Suprapubic skin (tissue), 3 donors: ENCODE measurements at regions not wholly inside any gene's neighbourhood (a gene's known extent, or its start where the extent isn't known, plus 50 kb on each side); places are given as distances from the start of the nearest gene placed in this dataset.

Source experiments
- EP300 ChIP-seq: sonication (generic); formaldehyde crosslinking; IDR thresholded peaks from one replicate; pipeline ENCODE4 v1.6.1; 2017; ENCODE audit warnings: antibody characterized with exemption
- POLR2A ChIP-seq, 2 donors: fragments of 450-650 bp; IDR thresholded peaks; one replicate each; pipeline ENCODE4 v1.6.1; 2017; ENCODE audit warnings: antibody characterized with exemption in 2 of 2, mild to moderate bottlenecking in 2 of 2, moderate library complexity in 2 of 2
- TF ChIP-seq, protein P1 (sequence below), 2 donors: fragments of 200-600 bp in 1 of 2; fragments of 450-650 bp in 1 of 2; sonication (generic) in 1 of 2; IDR thresholded peaks; one replicate each; pipeline ENCODE4 v1.5.1; 2016 to 2019; ENCODE audit warnings: antibody characterized with exemption in 2 of 2, mild to moderate bottlenecking in 1 of 2, moderate library complexity in 1 of 2

GRCh38 chr16:87222335-87222734, 94.9 kb downstream of the C16orf95 start:
- TF ChIP-seq POLR2A (IDR thresholded peaks at IDR 0.05): no peak
- no peak for TF ChIP-seq EP300
- TF ChIP-seq, protein P1, sequence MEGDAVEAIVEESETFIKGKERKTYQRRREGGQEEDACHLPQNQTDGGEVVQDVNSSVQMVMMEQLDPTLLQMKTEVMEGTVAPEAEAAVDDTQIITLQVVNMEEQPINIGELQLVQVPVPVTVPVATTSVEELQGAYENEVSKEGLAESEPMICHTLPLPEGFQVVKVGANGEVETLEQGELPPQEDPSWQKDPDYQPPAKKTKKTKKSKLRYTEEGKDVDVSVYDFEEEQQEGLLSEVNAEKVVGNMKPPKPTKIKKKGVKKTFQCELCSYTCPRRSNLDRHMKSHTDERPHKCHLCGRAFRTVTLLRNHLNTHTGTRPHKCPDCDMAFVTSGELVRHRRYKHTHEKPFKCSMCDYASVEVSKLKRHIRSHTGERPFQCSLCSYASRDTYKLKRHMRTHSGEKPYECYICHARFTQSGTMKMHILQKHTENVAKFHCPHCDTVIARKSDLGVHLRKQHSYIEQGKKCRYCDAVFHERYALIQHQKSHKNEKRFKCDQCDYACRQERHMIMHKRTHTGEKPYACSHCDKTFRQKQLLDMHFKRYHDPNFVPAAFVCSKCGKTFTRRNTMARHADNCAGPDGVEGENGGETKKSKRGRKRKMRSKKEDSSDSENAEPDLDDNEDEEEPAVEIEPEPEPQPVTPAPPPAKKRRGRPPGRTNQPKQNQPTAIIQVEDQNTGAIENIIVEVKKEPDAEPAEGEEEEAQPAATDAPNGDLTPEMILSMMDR (IDR thresholded peaks at IDR 0.05): peak in 1 of 2 donors; percentile 6
